Neuronal stem cell (in vitro differentiated cells): ENCODE measurements at regions not wholly inside any gene's neighbourhood (a gene's known extent, or its start where the extent isn't known, plus 50 kb on each side); places are given as distances from the start of the nearest gene placed in this dataset.
A peak's percentile ranks its signal among the peaks of the same experiment; 100 is the strongest.

Experiments
- DNase-seq: peaks from one replicate; pipeline ENCODE4 v3.0.0-alpha.2; 2013; ENCODE audit warnings: low spot score
- H2AFZ ChIP-seq: one replicate; pipeline ENCODE4 v1.6.1; 2013; ENCODE audit warnings: mild to moderate bottlenecking, low read length, inconsistent platforms
- H2AK5ac ChIP-seq: 2 replicates; pipeline ENCODE4 v1.6.1; 2013; ENCODE audit warnings: low read depth, mild to moderate bottlenecking, inconsistent platforms, low read length, moderate library complexity, mixed read lengths
- H2BK120ac ChIP-seq: 2 replicates; pipeline ENCODE4 v1.6.1; 2013; ENCODE audit warnings: low read depth, mild to moderate bottlenecking, inconsistent platforms, low read length, moderate library complexity, mixed read lengths
- H2BK12ac ChIP-seq: one replicate; pipeline ENCODE4 v1.6.1; 2013; ENCODE audit warnings: low read length, inconsistent platforms
- H2BK15ac ChIP-seq: 2 replicates; pipeline ENCODE4 v1.6.1; 2013; ENCODE audit warnings: mild to moderate bottlenecking, low read length, inconsistent platforms, mixed read lengths
- H2BK5ac ChIP-seq: one replicate; pipeline ENCODE4 v1.6.1; 2013; ENCODE audit warnings: inconsistent platforms, mild to moderate bottlenecking, low read length, moderate library complexity
- H3K14ac ChIP-seq: one replicate; pipeline ENCODE4 v1.6.1; 2013; ENCODE audit warnings: low read length, inconsistent platforms
- H3K18ac ChIP-seq: 2 replicates; pipeline ENCODE4 v1.6.1; 2013; ENCODE audit warnings: low read length, inconsistent platforms
- H3K23ac ChIP-seq: 2 replicates; pipeline ENCODE4 v1.6.1; 2013; ENCODE audit warnings: low read depth, mild to moderate bottlenecking, mixed read lengths, low read length, inconsistent platforms; ENCODE audit not compliant: poor library complexity
- H3K27ac ChIP-seq: replicated peaks from 3 replicates; pipeline ENCODE4 v1.5.1; 2013; ENCODE audit warnings: low read length, inconsistent platforms
- H3K27me3 ChIP-seq, 3 experiments: 2 replicates each; pipeline ENCODE4 v1.6.1; 2013; ENCODE audit warnings: low read length in 3 of 3, mild to moderate bottlenecking in 2 of 3, inconsistent platforms in 1 of 3, low read depth in 1 of 3, mixed read lengths in 1 of 3, moderate library complexity in 1 of 3; ENCODE audit not compliant: control insufficient read depth in 3 of 3, insufficient read depth in 3 of 3
- H3K36me3 ChIP-seq, 2 donors: replicated peaks in 1 of 2; 2 replicates each; pipeline ENCODE4 v1.6.1; 2013; ENCODE audit warnings: low read length in 2 of 2; ENCODE audit not compliant: control insufficient read depth in 2 of 2, insufficient read depth in 2 of 2
- H3K4ac ChIP-seq: 2 replicates; pipeline ENCODE4 v1.6.1; 2013; ENCODE audit warnings: inconsistent platforms, mild to moderate bottlenecking, low read length, moderate library complexity
- H3K4me1 ChIP-seq, 2 donors: 1 replicate in 1 of 2; 2 replicates in 1 of 2; pipeline ENCODE4 v1.6.1; 2013; ENCODE audit warnings: low read length in 2 of 2, low read depth in 1 of 2; ENCODE audit not compliant: control insufficient read depth in 2 of 2, insufficient read depth in 1 of 2
- H3K4me2 ChIP-seq: one replicate; pipeline ENCODE4 v1.6.1; 2013; ENCODE audit warnings: mild to moderate bottlenecking, low read length, inconsistent platforms; ENCODE audit not compliant: insufficient read depth, poor library complexity, severe bottlenecking
- H3K4me3 ChIP-seq, 2 donors: 2 replicates each; pipeline ENCODE4 v1.5.1; 2013; ENCODE audit warnings: low read length in 2 of 2, mild to moderate bottlenecking in 2 of 2, inconsistent platforms in 1 of 2, moderate library complexity in 1 of 2
- H3K79me1 ChIP-seq: one replicate; pipeline ENCODE4 v1.6.1; 2013; ENCODE audit warnings: low read depth, mild to moderate bottlenecking, inconsistent platforms, low read length, moderate library complexity
- H3K9ac ChIP-seq: one replicate; pipeline ENCODE4 v1.6.1; 2013; ENCODE audit warnings: mild to moderate bottlenecking, low read depth, low read length, inconsistent platforms; ENCODE audit not compliant: poor library complexity
- H3K9me3 ChIP-seq, 2 donors: replicated peaks in 1 of 2; 2 replicates each; pipeline versions ENCODE3 to v1.6.1; 2013; ENCODE audit warnings: low read length in 2 of 2, mild to moderate bottlenecking in 2 of 2, inconsistent platforms in 1 of 2, low read depth in 1 of 2, mixed read lengths in 1 of 2, moderate library complexity in 1 of 2; ENCODE audit not compliant: control insufficient read depth in 2 of 2, insufficient read depth in 1 of 2
- H4K8ac ChIP-seq: one replicate; pipeline ENCODE4 v1.6.1; 2013; ENCODE audit warnings: low read depth, mild to moderate bottlenecking, inconsistent platforms, low read length, moderate library complexity
- H4K91ac ChIP-seq: one replicate; pipeline ENCODE4 v1.6.1; 2013; ENCODE audit warnings: low read length, low read depth, mild to moderate bottlenecking, inconsistent platforms; ENCODE audit not compliant: poor library complexity
- WGBS, 2 donors: extraction: QIAGEN DNeasy Blood & Tissue Kit; methylation state at CpG; one replicate each; pipeline ENCODE4 v1.1.7; 2013; ENCODE audit warnings: missing lambda C conversion rate in 2 of 2, mixed read lengths in 1 of 2; ENCODE audit not compliant: insufficient read length in 2 of 2, insufficient replicate concordance in 1 of 2; ENCODE audit errors: extremely low coverage in 2 of 2; 5-methylcytosine and 5-hydroxymethylcytosine counted together

DNA sequence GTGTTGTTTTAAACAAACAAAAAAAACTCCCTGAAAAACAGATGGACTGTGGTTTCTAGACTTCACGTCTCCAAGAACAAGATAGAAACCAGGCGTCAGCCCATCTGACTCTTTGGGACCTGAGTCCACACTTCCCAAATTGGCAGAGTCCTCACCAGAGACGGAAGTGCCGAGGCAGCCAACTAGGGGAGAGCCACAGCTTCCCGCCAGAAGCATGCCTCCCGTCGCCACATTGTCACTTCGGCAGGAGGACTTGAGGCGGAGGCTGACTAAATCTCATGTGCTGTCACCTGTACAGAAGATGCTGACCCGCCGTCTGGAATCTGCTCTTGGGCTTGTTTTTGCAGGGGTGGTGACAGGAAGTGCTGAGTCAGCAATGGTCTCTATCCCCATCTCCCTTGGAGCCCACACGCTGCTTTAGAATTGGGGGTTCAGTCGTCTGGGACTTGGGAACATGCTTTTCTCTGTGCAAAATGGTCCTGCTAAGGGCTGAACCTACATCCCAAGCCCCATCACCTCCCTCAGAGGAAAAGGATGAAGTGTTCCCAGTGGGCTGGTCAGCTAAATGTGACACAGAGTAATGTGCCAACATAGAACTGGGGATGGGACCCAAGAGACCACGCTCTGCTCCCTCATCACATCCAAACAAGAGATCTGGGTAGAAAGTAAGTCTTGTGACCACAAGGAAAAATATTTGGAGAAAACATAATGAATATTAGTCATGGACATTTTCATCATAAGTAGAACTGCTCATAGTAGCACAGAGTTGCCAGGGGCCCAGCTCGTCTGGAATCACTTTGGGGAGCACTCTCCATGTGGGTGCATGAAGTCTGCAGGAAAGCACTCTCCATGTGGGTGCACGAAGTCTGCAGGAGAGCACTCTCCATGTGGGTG lies 152.9 kb downstream of the SNX19 start:
- Histone ChIP-seq H3K4me1 (peaks cover 23 to 30% of the 10 kb centered on the region in 2 donors), H3K14ac (no peak overlapping the region), H3K4ac (no peak overlapping the region), H2BK5ac (no peak overlapping the region), H3K23ac (no peak overlapping the region), H3K27ac (no peak overlapping the region), H3K79me1 (no peaks in the 10 kb centered on the region), H4K8ac (no peak overlapping the region), H2AFZ (no peak overlapping the region), H2BK15ac (peak overlapping the region; percentile 83), H2BK12ac (peak overlapping the region; percentile 14), H4K91ac (no peak overlapping the region), H3K4me2 (no peak overlapping the region), H2BK120ac (no peak overlapping the region), H3K4me3 (no peak overlapping the region), H3K9me3 (peaks cover 0 to 1% of the 10 kb centered on the region in 2 donors), H3K9ac (no peak overlapping the region), H3K27me3 (no peaks in the 10 kb centered on the region), H3K36me3 (no peaks in the 10 kb centered on the region), H3K18ac (peak overlapping the region; percentile 54), H2AK5ac (peak overlapping the region; percentile 20)
- no CpG with 5 or more reads among the region's 16 CpGs for WGBS, 2 donors
- DNase-seq = no peak

DNA sequence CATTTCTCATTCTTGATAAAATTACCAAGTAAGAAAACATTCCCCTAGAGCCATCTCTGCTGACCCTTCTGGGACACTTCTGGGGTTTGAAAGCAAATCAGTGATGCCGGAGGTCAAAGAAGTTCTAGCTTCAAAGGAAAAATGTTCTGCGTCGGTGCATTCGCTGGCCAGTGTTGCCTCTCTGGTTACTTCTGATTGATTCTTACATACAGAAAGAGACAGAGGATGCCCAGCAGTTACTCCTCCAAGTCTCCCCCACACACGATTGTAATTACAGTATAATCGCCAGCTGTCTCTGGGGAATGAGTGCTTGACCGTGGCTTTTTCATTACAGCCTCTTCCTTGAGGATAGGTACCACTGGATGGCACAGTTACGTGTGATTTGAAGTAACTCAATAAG lies 150.9 kb downstream of the SNX19 start:
- no peak overlapping the region for H3K14ac ChIP-seq
- no peak overlapping the region for H3K4ac ChIP-seq
- H3K36me3 ChIP-seq = no peaks in the 10 kb centered on the region
- WGBS, 2 donors = no CpG with 5 or more reads among the region's 8 CpGs
- no peak overlapping the region for H2AK5ac ChIP-seq
- no peak overlapping the region for H4K8ac ChIP-seq
- no peak overlapping the region for H2BK12ac ChIP-seq
- DNase-seq = no peak
- no peak overlapping the region for H3K27ac ChIP-seq
- no peak overlapping the region for H2BK5ac ChIP-seq
- no peak overlapping the region for H4K91ac ChIP-seq
- H3K23ac ChIP-seq = no peak overlapping the region
- H2AFZ ChIP-seq = no peak overlapping the region
- no peak overlapping the region for H3K4me3 ChIP-seq
- H3K79me1 ChIP-seq = no peaks in the 10 kb centered on the region
- peaks cover 2 to 10% of the 10 kb centered on the region in 2 donors for H3K9me3 ChIP-seq
- peaks cover 23% of the 10 kb centered on the region in 2 donors for H3K4me1 ChIP-seq
- no peak overlapping the region for H3K4me2 ChIP-seq
- no peak overlapping the region for H2BK120ac ChIP-seq
- H3K18ac ChIP-seq = no peak overlapping the region
- no peak overlapping the region for H3K9ac ChIP-seq
- no peaks in the 10 kb centered on the region for H3K27me3 ChIP-seq
- H2BK15ac ChIP-seq = no peak overlapping the region

DNA sequence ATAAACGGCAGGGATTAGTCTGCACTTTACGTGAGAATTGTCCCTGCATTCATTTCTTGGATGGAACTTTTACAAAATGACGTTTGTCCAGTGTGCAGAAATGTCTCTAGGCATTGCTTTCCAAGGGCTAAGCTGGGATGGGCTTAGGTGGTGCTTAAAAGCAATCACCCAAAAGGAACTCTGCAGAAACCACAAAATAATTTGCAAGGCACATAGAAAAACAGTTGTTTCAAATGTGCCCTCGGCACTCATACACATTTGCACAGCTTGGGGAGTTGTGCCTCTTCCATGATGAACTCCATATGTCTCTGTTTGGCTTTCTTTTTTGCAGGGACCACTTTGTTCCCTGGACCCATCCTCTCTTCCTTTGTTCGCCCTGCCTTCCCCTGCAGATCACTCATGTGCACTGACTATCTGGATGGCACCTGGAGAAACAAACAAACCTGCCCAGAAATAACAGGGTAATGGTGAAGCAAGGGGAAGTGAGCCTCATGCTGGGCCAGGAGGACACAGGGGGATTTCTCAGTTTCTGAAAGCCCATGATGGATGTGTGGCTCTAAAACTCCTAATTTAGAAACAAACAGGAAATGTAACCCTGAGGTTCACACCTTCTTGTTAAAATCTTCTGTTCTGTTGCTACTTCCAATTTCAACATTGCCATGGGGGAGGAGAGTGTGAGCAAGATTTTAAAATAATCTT lies 150.2 kb downstream of the SNX19 start:
- Histone ChIP-seq H3K27ac (no peak overlapping the region), H4K91ac (no peak overlapping the region), H2AK5ac (no peak overlapping the region), H2BK12ac (no peak overlapping the region), H3K4me3 (no peak overlapping the region), H3K4ac (no peak overlapping the region), H3K4me2 (no peak overlapping the region), H4K8ac (no peak overlapping the region), H3K79me1 (no peaks in the 10 kb centered on the region), H3K14ac (no peak overlapping the region), H3K23ac (no peak overlapping the region), H3K36me3 (no peaks in the 10 kb centered on the region), H3K4me1 (peaks cover 16 to 19% of the 10 kb centered on the region in 2 donors), H2AFZ (no peak overlapping the region), H2BK5ac (no peak overlapping the region), H2BK120ac (no peak overlapping the region), H3K18ac (no peak overlapping the region), H3K9ac (no peak overlapping the region), H3K9me3 (peaks cover 2 to 10% of the 10 kb centered on the region in 2 donors), H3K27me3 (no peaks in the 10 kb centered on the region), H2BK15ac (no peak overlapping the region)
- no peak for DNase-seq
- no CpG with 5 or more reads among the region's 5 CpGs for WGBS, 2 donors
